OCI-LY3 (cell line): ENCODE measurements at regions not wholly inside any gene's neighbourhood (a gene's known extent, or its start where the extent isn't known, plus 50 kb on each side); places are given as distances from the start of the nearest gene placed in this dataset.
A peak's percentile ranks its signal among the peaks of the same experiment; 100 is the strongest.

Experiments
- H2AFZ ChIP-seq: fragments of 200-600, 300-600 bp; shearing (Covaris generic); 2 replicates; pipeline ENCODE4 v1.6.0; 2014; ENCODE audit warnings: antibody characterized with exemption, low read depth, low read length
- H3K27ac ChIP-seq: fragments of 200-600, 300-600 bp; sonication (generic); 2 replicates; pipeline ENCODE4 v1.5.1; 2014; ENCODE audit warnings: mild to moderate bottlenecking, low read length, moderate library complexity, mixed read lengths
- H3K27me3 ChIP-seq: fragments of 200-600, 300-600 bp; sonication (generic); 2 replicates; pipeline ENCODE4 v1.6.1; 2014; ENCODE audit warnings: low read depth, low read length, mixed read lengths
- H3K36me3 ChIP-seq: fragments of 200-600, 300-600 bp; sonication (generic); replicated peaks from 2 replicates; pipeline ENCODE3; 2014; ENCODE audit warnings: low read depth, low read length, mixed read lengths
- H3K4me1 ChIP-seq: fragments of 300-600, 200-600 bp; sonication (generic); 2 replicates; pipeline ENCODE4 v1.6.1; 2014; ENCODE audit warnings: low read length, mixed read lengths
- H3K4me2 ChIP-seq: fragments of 200-600, 300-600 bp; sonication (generic); 2 replicates; pipeline ENCODE4 v1.6.1; 2014; ENCODE audit warnings: low read length, mixed read lengths
- H3K4me3 ChIP-seq: fragments of 300-600, 200-600 bp; sonication (generic); 2 replicates; pipeline ENCODE4 v1.5.1; 2014; ENCODE audit warnings: antibody characterized with exemption, mild to moderate bottlenecking, low read length, moderate library complexity
- H3K79me2 ChIP-seq: fragments of 300-600, 200-600 bp; shearing (Covaris generic); 2 replicates; pipeline ENCODE4 v1.6.1; 2014; ENCODE audit warnings: mild to moderate bottlenecking, low read length, mixed read lengths
- H3K9ac ChIP-seq: fragments of 300-600, 200-600 bp; shearing (Covaris generic); 2 replicates; pipeline ENCODE4 v1.6.0; 2014; ENCODE audit warnings: mild to moderate bottlenecking, low read length, moderate library complexity
- H3K9me3 ChIP-seq: fragments of 200-600, 300-600 bp; shearing (Covaris generic); 2 replicates; pipeline ENCODE4 v1.6.1; 2014; ENCODE audit warnings: low read length, mixed read lengths; ENCODE audit not compliant: insufficient read depth
- H4K20me1 ChIP-seq: fragments of 200-600, 300-600 bp; sonication (generic); 2 replicates; pipeline ENCODE4 v1.6.1; 2016; ENCODE audit warnings: low read length, mixed read lengths; ENCODE audit not compliant: insufficient read depth
- CTCF ChIP-seq: fragments of 200-600, 300-600 bp; sonication (generic); IDR thresholded peaks from 2 replicates; pipeline ENCODE4 v1.5.1; 2014; ENCODE audit warnings: antibody characterized with exemption, low read length, low read depth
- EZH2phosphoT487 ChIP-seq: fragments of 200-600 bp; shearing (Covaris generic); IDR thresholded peaks from 2 replicates; pipeline ENCODE4 v1.6.1; 2018; ENCODE audit warnings: antibody characterized with exemption, mixed run types, low read depth

- Histone ChIP-seq H3K4me3 (peak overlapping the region; percentile 66), H3K79me2 (no peaks in the 10 kb centered on the region), H3K9ac (peak overlapping the region; percentile 76), H3K4me2 (peak overlapping the region; percentile 90), H3K36me3 (peaks cover 3% of the 10 kb centered on the region), H3K27me3 (no peaks in the 10 kb centered on the region), H3K4me1 (peaks cover 35% of the 10 kb centered on the region), H3K9me3 (peaks cover 14% of the 10 kb centered on the region), H2AFZ (peak overlapping the region; percentile 23; the same call in 1 of the 2 replicates), H4K20me1 (no peaks in the 10 kb centered on the region), H3K27ac (peak overlapping the region; percentile 94)
- TF ChIP-seq CTCF (no peak), EZH2phosphoT487 (no peak)
These were observed 209.8 kb upstream of the POM121L12 start for GRCh38 chr7:52825611-52826010.

- no peak overlapping the region for H3K4me2 ChIP-seq
- H3K4me3 ChIP-seq, result no peak overlapping the region
- H3K4me1 ChIP-seq, result peaks cover 12% of the 10 kb centered on the region
- no peaks in the 10 kb centered on the region for H4K20me1 ChIP-seq
- no peaks in the 10 kb centered on the region for H3K79me2 ChIP-seq
- no peaks in the 10 kb centered on the region; the same call in 1 of the 2 replicates for H3K9me3 ChIP-seq
- H3K27ac ChIP-seq, result no peak overlapping the region
- H3K36me3 ChIP-seq, result no peaks in the 10 kb centered on the region
- no peak for TF ChIP-seq CTCF
- no peak for TF ChIP-seq EZH2phosphoT487
- no peak overlapping the region for H2AFZ ChIP-seq
- H3K27me3 ChIP-seq, result no peaks in the 10 kb centered on the region
- no peak overlapping the region for H3K9ac ChIP-seq
These were observed 223.9 kb upstream of the POM121L12 start for GRCh38 chr7:52811537-52811936.

GRCh38 chr7:52799817-52800216 lies 235.6 kb upstream of the POM121L12 start:
- no peak for TF ChIP-seq CTCF
- no peak for TF ChIP-seq EZH2phosphoT487
- no peak overlapping the region for H3K9ac ChIP-seq
- H3K27ac ChIP-seq, result no peak overlapping the region
- H3K36me3 ChIP-seq, result no peaks in the 10 kb centered on the region
- H3K27me3 ChIP-seq, result no peaks in the 10 kb centered on the region
- no peak overlapping the region for H3K4me2 ChIP-seq
- no peaks in the 10 kb centered on the region for H3K4me1 ChIP-seq
- H2AFZ ChIP-seq, result no peak overlapping the region
- H3K4me3 ChIP-seq, result no peak overlapping the region
- no peaks in the 10 kb centered on the region for H3K79me2 ChIP-seq
- H3K9me3 ChIP-seq, result no peaks in the 10 kb centered on the region
- H4K20me1 ChIP-seq, result no peaks in the 10 kb centered on the region

DNA sequence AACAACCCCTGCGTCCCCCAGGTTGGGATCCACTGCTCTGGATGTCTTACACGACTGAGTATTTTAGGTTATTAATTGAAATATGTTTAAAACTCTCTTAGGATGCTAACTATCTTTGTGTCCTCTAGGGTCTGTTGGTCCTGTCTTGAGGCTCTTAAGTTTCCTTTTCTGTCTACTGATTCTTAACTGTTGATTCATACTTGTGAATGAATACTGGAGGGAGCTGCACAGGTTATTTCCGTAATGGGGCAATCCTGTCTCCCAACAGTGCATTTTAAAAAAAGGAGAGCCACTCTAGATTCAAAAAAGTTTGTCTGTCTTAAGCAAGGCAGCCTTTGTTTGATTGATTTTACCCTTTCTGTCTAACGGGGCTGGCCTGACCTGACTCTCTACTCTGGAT lies 237.6 kb upstream of the POM121L12 start:
- no peak overlapping the region for H3K27ac ChIP-seq
- H3K36me3 ChIP-seq, result no peaks in the 10 kb centered on the region
- 0 out of 2 replicates have a peak overlapping the region, but pooled peaks have one; percentile 14 for H2AFZ ChIP-seq
- TF ChIP-seq CTCF (no peak), EZH2phosphoT487 (no peak)
- H3K9me3 ChIP-seq, result no peaks in the 10 kb centered on the region
- H3K79me2 ChIP-seq, result no peaks in the 10 kb centered on the region
- no peak overlapping the region for H3K4me2 ChIP-seq
- H4K20me1 ChIP-seq, result no peaks in the 10 kb centered on the region
- H3K4me3 ChIP-seq, result no peak overlapping the region
- H3K4me1 ChIP-seq, result no peaks in the 10 kb centered on the region
- no peak overlapping the region for H3K9ac ChIP-seq
- H3K27me3 ChIP-seq, result no peaks in the 10 kb centered on the region
